Endothelial cell of umbilical vein (primary cell): ENCODE measurements at regions not wholly inside any gene's neighbourhood (a gene's known extent, or its start where the extent isn't known, plus 50 kb on each side); places are given as distances from the start of the nearest gene placed in this dataset.

Experiments used
- EZH2 ChIP-seq: IDR thresholded peaks from 2 replicates; pipeline ENCODE4 v1.6.1; 2012; ENCODE audit warnings: borderline replicate concordance, low read depth, mild to moderate bottlenecking, moderate library complexity, low read length, inconsistent platforms; ENCODE audit not compliant: severe bottlenecking
- POLR2A ChIP-seq: IDR thresholded peaks from 2 replicates; pipeline ENCODE4 v1.6.1; 2012; ENCODE audit warnings: low read depth, mild to moderate bottlenecking, control low read depth, low read length
- POLR2AphosphoS5 ChIP-seq: IDR thresholded peaks from 2 replicates; pipeline ENCODE4 v1.6.1; 2012; ENCODE audit warnings: low read depth, mild to moderate bottlenecking, control low read depth, low read length, moderate library complexity; ENCODE audit not compliant: insufficient read depth
- TF ChIP-seq, protein P1 (sequence below), 2 donors: IDR thresholded peaks; 1 replicate in 1 of 2; 2 replicates in 1 of 2; pipeline ENCODE4 v1.5.1; 2011; ENCODE audit warnings: low read length in 2 of 2, mild to moderate bottlenecking in 2 of 2, moderate library complexity in 2 of 2, control low read depth in 1 of 2, inconsistent platforms in 1 of 2, low read depth in 1 of 2; ENCODE audit not compliant: insufficient read depth in 1 of 2; ENCODE audit errors: extremely low read depth in 1 of 2
- TF ChIP-seq, protein P2 (sequence below): IDR thresholded peaks from 2 replicates; pipeline ENCODE4 v1.6.1; 2011; ENCODE audit not compliant: insufficient read depth, insufficient read length

DNA sequence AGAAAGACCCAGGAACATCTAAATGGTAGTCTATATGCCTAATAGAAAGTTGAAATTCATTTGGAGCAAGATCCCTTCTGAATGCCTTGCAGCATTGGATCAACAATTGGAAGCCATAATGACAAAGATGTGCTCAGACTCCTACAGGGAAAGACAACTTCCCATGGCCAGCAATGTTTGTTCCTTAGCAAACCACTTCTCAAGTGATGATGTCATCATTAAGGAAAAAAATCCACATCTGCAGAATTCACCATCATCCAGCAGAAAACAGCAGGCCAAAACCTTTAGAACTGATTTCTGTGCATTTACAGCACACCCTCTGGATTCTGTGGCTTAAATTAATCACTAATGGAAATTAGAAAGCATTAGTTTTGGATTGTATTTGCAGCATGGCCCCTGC is 82.4 kb upstream of the ZIC3 start:
- TF ChIP-seq, protein P1, sequence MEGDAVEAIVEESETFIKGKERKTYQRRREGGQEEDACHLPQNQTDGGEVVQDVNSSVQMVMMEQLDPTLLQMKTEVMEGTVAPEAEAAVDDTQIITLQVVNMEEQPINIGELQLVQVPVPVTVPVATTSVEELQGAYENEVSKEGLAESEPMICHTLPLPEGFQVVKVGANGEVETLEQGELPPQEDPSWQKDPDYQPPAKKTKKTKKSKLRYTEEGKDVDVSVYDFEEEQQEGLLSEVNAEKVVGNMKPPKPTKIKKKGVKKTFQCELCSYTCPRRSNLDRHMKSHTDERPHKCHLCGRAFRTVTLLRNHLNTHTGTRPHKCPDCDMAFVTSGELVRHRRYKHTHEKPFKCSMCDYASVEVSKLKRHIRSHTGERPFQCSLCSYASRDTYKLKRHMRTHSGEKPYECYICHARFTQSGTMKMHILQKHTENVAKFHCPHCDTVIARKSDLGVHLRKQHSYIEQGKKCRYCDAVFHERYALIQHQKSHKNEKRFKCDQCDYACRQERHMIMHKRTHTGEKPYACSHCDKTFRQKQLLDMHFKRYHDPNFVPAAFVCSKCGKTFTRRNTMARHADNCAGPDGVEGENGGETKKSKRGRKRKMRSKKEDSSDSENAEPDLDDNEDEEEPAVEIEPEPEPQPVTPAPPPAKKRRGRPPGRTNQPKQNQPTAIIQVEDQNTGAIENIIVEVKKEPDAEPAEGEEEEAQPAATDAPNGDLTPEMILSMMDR (IDR thresholded peaks at IDR 0.05; ENCODE audit: extremely low read depth in 1 of 2, insufficient read depth in 1 of 2, low read depth in 1 of 2, low read length in 2 of 2) = no peak
- TF ChIP-seq POLR2A (no peak), POLR2AphosphoS5 (no peak), EZH2 (no peak)
- TF ChIP-seq, protein P2, sequence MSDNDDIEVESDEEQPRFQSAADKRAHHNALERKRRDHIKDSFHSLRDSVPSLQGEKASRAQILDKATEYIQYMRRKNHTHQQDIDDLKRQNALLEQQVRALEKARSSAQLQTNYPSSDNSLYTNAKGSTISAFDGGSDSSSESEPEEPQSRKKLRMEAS = no peak
